Myocyte (in vitro differentiated cells): ENCODE measurements at regions not wholly inside any gene's neighbourhood (a gene's known extent, or its start where the extent isn't known, plus 50 kb on each side); places are given as distances from the start of the nearest gene placed in this dataset.

Experiments used
- DNase-seq: peaks from one replicate; pipeline ENCODE4 v3.0.0-alpha.2; 2012; ENCODE audit warnings: low read depth

- DNase-seq = no peak
These were observed 211.3 kb downstream of the GPD2 start for GRCh38 chr2:156647377-156648010.

GRCh38 chr2:156648522-156648921 lies 212.3 kb downstream of the GPD2 start:
- no peak for DNase-seq

GRCh38 chr2:156649596-156649995 lies 213.4 kb downstream of the GPD2 start:
- peak; percentile 70 for DNase-seq

GRCh38 chr2:156652691-156653090 lies 216.5 kb downstream of the GPD2 start:
- DNase-seq = no peak

GRCh38 chr2:156653675-156654074 lies 217.5 kb downstream of the GPD2 start:
- DNase-seq = no peak

- no peak for DNase-seq
These were observed 221.6 kb downstream of the GPD2 start for GRCh38 chr2:156657809-156658208.

GRCh38 chr2:156659694-156660093 lies 223.5 kb downstream of the GPD2 start:
- DNase-seq = no peak

- DNase-seq = no peak
These were observed 227.7 kb downstream of the GPD2 start for GRCh38 chr2:156663757-156664409.

- DNase-seq = no peak
These were observed 230.1 kb downstream of the GPD2 start for GRCh38 chr2:156666130-156666785.

GRCh38 chr2:156670104-156670503 lies 233.9 kb downstream of the GPD2 start:
- DNase-seq = no peak

- no peak for DNase-seq
These were observed 235.7 kb downstream of the GPD2 start for GRCh38 chr2:156671706-156672361.

GRCh38 chr2:156672556-156673332 lies 236.6 kb downstream of the GPD2 start:
- no peak for DNase-seq

GRCh38 chr2:156673333-156673615 lies 237.1 kb downstream of the GPD2 start:
- no peak for DNase-seq

- DNase-seq = no peak
These were observed 237.8 kb downstream of the GPD2 start for GRCh38 chr2:156673981-156674380.

GRCh38 chr2:156675896-156676295 lies 239.7 kb downstream of the GPD2 start:
- DNase-seq = no peak

- DNase-seq = no peak
These were observed 243.6 kb downstream of the GPD2 start for GRCh38 chr2:156679820-156680219.

- DNase-seq = no peak
These were observed 244.1 kb downstream of the GPD2 start for GRCh38 chr2:156680266-156680665.

- DNase-seq = no peak
These were observed 250.9 kb downstream of the GPD2 start for GRCh38 chr2:156687126-156687525.

GRCh38 chr2:156687715-156688114 lies 251.5 kb downstream of the GPD2 start:
- no peak for DNase-seq

- no peak for DNase-seq
These were observed 253.8 kb downstream of the GPD2 start for GRCh38 chr2:156689939-156690338.

GRCh38 chr2:156691014-156691413 lies 254.8 kb downstream of the GPD2 start:
- DNase-seq = no peak

- DNase-seq = no peak
These were observed 258.8 kb downstream of the GPD2 start for GRCh38 chr2:156695020-156695419.
